HG03342 (cell line): ENCODE measurements at regions not wholly inside any gene's neighbourhood (a gene's known extent, or its start where the extent isn't known, plus 50 kb on each side); places are given as distances from the start of the nearest gene placed in this dataset.
"Not testable (repeated sequence)": the region's sequence is repeated elsewhere in the genome, so short reads cannot be mapped to it uniquely, and the experiment has no call there.

Experiments used
- ATAC-seq: cut with Tn5 transposase; IDR thresholded peaks from one replicate; pipeline ENCODE4 v1.9.1; 2021; ENCODE audit warnings: mild to moderate bottlenecking, moderate library complexity; ENCODE audit not compliant: unreplicated experiment

DNA sequence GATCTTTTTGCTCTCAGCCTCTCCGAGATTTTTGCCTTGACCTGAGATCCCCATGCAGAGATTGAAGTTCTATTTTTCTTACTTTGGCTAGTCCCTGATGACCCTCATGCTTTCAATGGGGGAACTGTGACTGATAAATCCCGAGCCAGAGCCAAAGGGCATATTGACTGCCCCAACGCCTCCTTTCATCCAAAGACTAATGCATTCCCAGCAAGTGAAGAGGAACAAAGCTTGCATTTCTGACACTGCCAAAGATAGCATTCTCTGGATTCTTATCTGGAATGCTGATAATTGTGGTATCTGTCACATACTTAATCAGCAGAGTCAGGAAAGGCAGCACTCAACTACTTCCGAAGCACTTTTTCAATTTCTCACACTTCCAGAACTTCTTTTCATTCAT lies 152.3 kb upstream of the EGLN3 start:
- no peak for ATAC-seq

GRCh38 chr14:34099635-34100034 lies 148.8 kb upstream of the EGLN3 start:
- ATAC-seq: no peak

DNA sequence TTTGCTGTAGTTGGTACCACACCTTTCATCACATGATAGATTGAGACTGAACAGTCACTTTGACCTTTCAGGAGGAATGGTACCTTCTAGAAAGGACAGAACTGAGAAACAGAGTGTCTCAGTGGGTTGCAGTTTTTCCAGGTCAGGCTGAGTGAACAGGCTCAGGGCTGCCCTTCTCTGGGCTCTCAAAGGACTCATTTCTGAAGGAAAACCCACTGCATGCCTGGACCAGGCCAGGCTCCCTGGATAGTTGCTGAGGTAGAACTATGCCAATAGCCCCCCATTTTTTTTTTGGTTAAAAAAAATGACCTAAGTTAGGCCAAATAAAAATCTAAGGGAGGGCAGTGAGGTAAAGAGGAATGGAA lies 148.1 kb upstream of the EGLN3 start:
- no peak for ATAC-seq

- ATAC-seq: no peak
Measured at GRCh38 chr14:34098045-34098984, 147.4 kb upstream of the EGLN3 start.

DNA sequence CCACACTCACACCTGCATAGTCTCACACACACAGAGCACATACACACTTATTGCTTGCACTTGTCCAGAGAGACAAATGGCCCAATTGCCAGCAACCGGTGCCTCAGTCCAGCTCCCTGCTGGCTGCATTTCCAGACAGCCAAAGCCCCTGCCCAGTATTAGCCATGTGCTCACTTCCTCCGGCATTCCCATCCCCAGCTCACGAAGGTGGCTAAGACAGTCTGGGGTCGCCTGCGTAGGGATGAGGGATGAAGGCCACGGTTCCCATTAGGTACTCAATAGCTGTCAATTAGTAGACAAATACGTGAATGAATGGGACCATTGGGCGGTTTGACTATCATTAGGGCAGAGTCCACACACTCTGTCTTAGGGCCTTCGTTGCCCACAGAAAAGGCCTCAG lies 146.8 kb upstream of the EGLN3 start:
- no peak for ATAC-seq

- no peak for ATAC-seq
Measured at GRCh38 chr14:34094384-34094783, 143.5 kb upstream of the EGLN3 start.

- no peak for ATAC-seq
Measured at GRCh38 chr14:34093883-34094282, 143.0 kb upstream of the EGLN3 start.

- no peak for ATAC-seq
Measured at GRCh38 chr14:34090451-34090850, 139.6 kb upstream of the EGLN3 start.

DNA sequence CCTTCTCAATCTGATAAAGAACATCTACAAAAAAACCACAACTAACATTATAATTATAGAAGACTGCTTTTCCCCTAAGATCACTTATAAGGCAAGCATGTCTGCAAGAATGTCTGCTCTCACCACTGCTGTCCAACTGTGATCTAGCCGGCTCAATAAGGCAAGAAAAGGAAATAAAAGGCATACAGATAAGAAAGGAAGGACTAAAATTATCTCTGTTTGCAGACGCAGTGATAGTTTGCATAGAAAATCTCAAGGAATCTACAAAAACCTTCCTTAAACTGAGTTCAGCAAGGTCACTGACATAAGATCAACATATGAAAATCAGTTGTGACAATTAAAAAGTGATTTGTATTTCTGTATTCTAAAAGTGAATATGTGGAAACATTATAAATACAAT lies 138.0 kb upstream of the EGLN3 start:
- no peak for ATAC-seq

DNA sequence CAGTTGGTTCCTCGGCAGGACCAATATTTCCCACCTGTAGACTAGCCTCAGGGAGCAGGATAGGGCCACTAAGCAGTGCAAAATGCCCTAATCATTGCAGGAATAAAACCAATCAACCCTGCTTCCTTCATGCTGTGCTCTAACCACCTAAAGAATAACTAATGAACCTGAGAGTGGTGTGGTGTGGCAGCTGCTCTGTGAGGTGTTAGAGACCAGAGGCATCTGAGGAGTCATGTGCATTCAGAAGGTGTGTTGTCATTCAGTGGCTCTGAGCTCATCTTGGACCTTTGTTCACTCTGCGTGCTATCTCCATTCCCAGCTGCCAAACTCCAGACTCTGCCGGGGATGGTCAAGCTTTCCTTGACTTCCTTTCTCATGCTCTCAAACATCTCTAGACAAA lies 136.7 kb upstream of the EGLN3 start:
- ATAC-seq: no peak

GRCh38 chr14:34086223-34086757 lies 135.4 kb upstream of the EGLN3 start:
- ATAC-seq: no peak

DNA sequence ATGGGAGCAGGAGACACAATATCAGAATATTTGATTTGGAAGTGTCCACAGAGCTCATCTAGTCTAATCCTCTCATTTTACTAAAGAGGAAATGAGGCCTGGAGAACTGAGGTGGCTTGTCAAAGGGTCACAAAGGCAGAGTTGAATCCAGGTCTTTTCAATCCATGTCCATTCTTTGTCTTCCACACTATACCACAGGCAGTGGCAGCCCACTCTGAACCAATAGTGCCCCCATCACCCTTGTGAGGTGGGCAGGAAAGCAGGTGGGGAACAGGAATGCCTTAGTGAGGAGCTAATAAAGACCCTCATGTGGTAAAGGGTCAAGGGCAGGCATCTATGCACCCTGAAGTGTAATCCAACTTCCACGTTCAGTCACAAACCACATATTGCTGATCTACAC lies 134.8 kb upstream of the EGLN3 start:
- ATAC-seq: no peak

- ATAC-seq: no peak
Measured at GRCh38 chr14:34081576-34082136, 130.8 kb upstream of the EGLN3 start.

DNA sequence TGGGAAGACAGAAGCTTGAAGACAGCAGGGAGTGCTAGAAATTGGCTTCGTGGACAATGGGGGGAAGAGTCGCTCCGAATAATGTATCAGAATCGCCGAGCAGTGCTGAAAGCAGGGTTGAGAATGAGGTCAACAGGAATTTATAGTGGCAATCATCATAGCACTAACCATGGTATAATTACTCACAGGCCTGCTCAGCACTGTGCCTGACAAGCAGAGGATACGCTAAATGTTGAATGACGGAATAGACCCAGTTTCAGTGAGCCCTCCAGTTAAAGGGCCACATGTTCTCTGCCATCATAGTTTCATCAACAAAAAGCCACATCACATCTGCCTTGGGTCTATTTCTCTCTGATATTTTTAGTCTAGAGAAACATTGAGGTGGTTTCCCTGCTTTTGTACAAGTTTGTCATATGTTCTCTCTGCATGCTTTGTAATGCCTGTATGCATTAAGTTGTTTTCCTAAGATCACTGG lies 130.3 kb upstream of the EGLN3 start:
- ATAC-seq: no peak

GRCh38 chr14:34079643-34080042 lies 128.8 kb upstream of the EGLN3 start:
- ATAC-seq: not testable (repeated sequence)

- no peak for ATAC-seq
Measured at GRCh38 chr14:34078117-34078743, 127.4 kb upstream of the EGLN3 start.

DNA sequence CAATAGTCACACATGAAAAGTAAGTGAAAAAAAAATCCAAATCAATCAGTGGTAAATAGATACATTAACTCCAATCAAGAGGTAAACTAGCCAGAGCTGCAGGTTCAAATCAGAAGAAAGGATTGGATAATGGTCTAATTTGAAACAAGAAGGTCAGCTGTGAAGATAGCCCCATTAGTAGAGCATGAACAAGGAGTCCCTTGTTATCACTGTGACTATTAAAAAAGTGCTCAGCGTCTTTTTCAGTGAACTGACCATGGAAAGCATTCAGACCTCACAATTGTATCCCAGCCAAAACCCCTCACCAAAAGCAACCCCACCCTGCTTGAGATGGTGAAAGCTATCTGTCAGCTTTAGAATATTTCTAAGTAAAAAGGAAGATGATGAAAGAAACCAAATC lies 125.0 kb upstream of the EGLN3 start:
- ATAC-seq: no peak

DNA sequence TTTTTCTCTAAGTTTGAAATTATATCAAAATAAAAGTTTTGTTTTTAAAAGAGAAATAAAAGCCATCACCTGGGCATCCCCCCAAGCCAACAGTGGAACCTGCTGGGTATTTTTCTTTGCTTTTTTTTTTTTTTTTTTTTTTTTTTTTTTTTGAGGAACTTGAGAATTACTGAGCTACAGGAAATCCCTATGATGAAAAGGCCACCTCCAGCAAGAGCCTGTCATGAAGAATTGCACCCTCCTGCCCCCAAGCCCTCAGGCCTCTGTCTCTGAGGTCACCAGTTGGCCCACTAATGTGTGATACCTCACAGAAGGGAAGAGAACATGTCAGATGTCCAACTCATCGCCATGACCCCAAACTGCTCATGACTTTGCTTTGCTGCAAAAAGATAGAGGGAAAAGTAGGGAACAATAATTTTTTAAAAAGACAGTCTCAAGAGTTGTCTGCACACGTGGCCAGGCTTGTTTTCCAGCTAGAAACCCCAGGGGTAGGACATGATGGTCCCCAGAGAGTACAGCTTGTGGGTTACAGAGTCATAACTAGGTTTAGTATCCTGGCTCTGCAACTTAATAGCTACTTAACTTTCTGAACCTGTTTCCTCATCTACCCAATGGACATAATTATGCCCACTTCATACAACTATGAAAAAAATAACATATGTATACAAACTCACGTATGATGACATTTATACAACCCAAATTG lies 124.3 kb upstream of the EGLN3 start:
- ATAC-seq: peak; percentile 66

DNA sequence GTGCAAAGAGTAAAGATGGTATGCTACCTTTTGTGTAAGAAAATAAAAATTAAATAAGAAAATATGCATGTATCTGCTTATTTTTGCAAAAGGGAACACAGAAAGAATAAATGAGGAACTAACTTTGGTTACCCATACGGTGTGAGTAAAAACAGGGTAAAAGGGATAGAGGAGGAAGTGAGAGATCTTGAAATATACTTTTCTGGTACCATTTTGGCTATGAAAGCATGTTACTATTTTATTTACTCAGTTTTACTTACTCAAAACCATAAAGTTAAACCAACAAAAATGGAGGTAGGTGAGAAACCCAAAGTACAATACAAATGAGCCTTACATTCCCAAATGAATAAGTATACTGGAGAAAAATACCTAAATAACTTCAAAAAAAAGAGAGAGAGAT lies 122.0 kb upstream of the EGLN3 start:
- ATAC-seq: no peak

GRCh38 chr14:34072401-34072800 lies 121.5 kb upstream of the EGLN3 start:
- no peak for ATAC-seq

DNA sequence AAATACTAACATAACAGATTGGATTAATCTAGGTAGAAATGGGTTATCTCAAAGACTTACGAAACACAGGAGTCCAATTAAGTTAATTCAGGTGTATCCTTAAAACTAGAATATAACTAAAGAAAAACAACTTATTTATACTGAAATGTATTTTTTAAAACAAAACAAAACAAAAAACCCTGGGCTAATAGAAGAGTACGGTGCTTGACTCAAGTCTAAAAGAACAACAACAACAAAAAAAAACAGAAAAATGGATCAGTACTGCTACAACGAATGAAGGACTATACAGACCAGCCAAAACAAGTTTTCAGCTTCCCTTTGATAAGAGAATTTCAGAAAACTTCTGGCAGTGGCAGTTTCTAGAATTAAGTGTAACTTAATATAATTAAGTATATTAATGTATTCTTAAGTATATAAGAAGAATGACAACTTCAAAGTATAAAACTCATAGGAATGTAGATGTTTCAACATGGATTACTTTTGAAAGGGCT lies 120.1 kb upstream of the EGLN3 start:
- no peak for ATAC-seq
